ENCODE measurements at regions not wholly inside any gene's neighbourhood (a gene's known extent, or its start where the extent isn't known, plus 50 kb on each side); places are given as distances from the start of the nearest gene placed in this dataset.

GRCh38 chr4:53722110-53722509, 130.8 kb upstream of the LNX1 start:
- H3K4me2 ChIP-seq: no peak overlapping the region
- H3K4me3 ChIP-seq (IDR thresholded peaks at IDR 0.05; ENCODE audit: insufficient read depth, low read depth, low read length): no peak overlapping the region
- H4K20me1 ChIP-seq (ENCODE audit: insufficient read depth): no peaks in the 10 kb centered on the region
- H2AFZ ChIP-seq (ENCODE audit: low read depth): no peak overlapping the region
- no peaks in the 10 kb centered on the region for H3K36me3 ChIP-seq (ENCODE audit: insufficient read depth)
- H3K4me1 ChIP-seq (ENCODE audit: low read depth, poor library complexity, severe bottlenecking): no peaks in the 10 kb centered on the region
- no peak overlapping the region for H3K27ac ChIP-seq
- no peak overlapping the region for H3K9ac ChIP-seq
- H3K27me3 ChIP-seq (ENCODE audit: insufficient read depth, low read depth): no peaks in the 10 kb centered on the region
- no peaks in the 10 kb centered on the region for H3K79me2 ChIP-seq (ENCODE audit: insufficient read depth, low read depth)
- no peak for TF ChIP-seq CTCF (conservative IDR thresholded peaks at IDR 0.05; ENCODE audit: low read depth, low read length)

DNA sequence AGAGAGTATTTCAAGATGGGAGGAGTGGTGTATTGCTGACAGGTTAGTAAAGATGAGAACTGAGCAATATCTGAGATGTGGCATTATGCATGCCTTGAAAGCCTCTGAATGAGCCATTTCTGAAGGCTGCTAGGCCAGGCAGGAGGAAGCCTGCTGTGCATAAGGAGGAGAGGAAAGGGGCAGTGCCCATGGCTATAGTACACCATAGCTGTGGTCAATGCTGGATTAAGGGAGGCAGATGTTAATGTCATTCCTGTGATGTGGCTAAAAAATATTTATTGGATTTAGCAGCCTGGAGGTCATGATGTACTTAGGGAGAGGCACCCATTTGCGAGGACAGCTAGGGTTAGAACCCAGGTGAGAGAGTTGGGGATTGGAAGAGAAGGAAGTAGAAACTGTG, 130.0 kb upstream of the LNX1 start:
- H3K4me3 ChIP-seq (IDR thresholded peaks at IDR 0.05; ENCODE audit: insufficient read depth, low read depth, low read length): no peak overlapping the region
- TF ChIP-seq CTCF (conservative IDR thresholded peaks at IDR 0.05; ENCODE audit: low read depth, low read length): no peak
- no peaks in the 10 kb centered on the region for H3K36me3 ChIP-seq (ENCODE audit: insufficient read depth)
- H3K4me2 ChIP-seq: no peak overlapping the region
- no peak overlapping the region for H2AFZ ChIP-seq (ENCODE audit: low read depth)
- H3K27me3 ChIP-seq (ENCODE audit: insufficient read depth, low read depth): no peaks in the 10 kb centered on the region
- H3K79me2 ChIP-seq (ENCODE audit: insufficient read depth, low read depth): no peaks in the 10 kb centered on the region
- no peak overlapping the region for H3K27ac ChIP-seq
- no peaks in the 10 kb centered on the region for H4K20me1 ChIP-seq (ENCODE audit: insufficient read depth)
- H3K9ac ChIP-seq: no peak overlapping the region
- H3K4me1 ChIP-seq (ENCODE audit: low read depth, poor library complexity, severe bottlenecking): no peaks in the 10 kb centered on the region

DNA sequence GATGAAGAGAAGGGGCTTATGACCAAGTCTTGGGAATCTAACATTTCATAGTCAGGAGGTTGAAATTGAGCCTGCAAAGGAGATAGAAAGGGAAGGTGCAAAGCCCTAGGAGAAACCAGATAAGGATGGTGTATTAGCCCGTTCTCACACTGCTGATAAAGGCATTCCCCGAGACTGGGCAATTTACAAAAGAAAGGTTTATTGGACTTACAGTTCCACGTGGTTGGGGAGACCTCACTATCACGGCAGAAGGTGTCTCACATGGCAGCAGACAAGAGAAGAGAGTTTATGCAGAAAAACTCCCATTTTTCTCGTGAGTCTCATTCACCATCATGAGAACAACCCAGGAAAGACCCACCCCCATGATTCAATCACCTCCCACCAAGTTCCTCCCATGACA, 129.5 kb upstream of the LNX1 start:
- no peak for TF ChIP-seq CTCF (conservative IDR thresholded peaks at IDR 0.05; ENCODE audit: low read depth, low read length)
- Histone ChIP-seq H3K4me2 (no peak overlapping the region), H3K79me2 (ENCODE audit: insufficient read depth, low read depth) (no peaks in the 10 kb centered on the region), H3K27ac (no peak overlapping the region), H3K4me3 (IDR thresholded peaks at IDR 0.05; ENCODE audit: insufficient read depth, low read depth, low read length) (no peak overlapping the region), H3K27me3 (ENCODE audit: insufficient read depth, low read depth) (no peaks in the 10 kb centered on the region), H2AFZ (ENCODE audit: low read depth) (no peak overlapping the region), H3K4me1 (ENCODE audit: low read depth, poor library complexity, severe bottlenecking) (no peaks in the 10 kb centered on the region), H4K20me1 (ENCODE audit: insufficient read depth) (no peaks in the 10 kb centered on the region), H3K36me3 (ENCODE audit: insufficient read depth) (no peaks in the 10 kb centered on the region), H3K9ac (no peak overlapping the region)

DNA sequence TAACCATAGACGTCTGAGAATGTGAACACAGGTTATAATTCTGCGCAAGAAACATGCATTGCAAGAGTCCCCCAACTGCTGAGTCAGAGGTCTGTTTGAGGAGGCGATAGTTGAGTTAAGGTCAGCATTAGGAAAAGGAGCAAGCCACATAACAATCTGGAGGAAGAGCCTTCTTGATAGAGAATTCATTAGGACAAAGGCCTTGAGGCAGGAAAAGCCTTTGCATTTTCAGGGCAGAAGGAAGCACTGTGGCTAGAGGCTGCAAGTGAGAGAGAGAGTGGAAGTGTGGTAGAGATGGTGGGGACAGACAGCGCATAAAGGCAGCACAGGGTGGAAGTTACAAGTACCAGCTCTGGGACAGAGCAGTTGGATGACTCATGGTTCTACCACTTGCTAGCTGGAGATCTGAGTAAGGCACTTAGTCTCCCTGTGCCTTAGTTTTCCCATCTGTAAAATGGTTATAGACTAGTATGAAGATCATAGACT, 125.8 kb upstream of the LNX1 start:
- H3K27me3 ChIP-seq (ENCODE audit: insufficient read depth, low read depth): no peaks in the 10 kb centered on the region
- no peaks in the 10 kb centered on the region for H4K20me1 ChIP-seq (ENCODE audit: insufficient read depth)
- H3K79me2 ChIP-seq (ENCODE audit: insufficient read depth, low read depth): no peaks in the 10 kb centered on the region
- no peaks in the 10 kb centered on the region for H3K4me1 ChIP-seq (ENCODE audit: low read depth, poor library complexity, severe bottlenecking)
- H3K4me2 ChIP-seq: no peak overlapping the region
- TF ChIP-seq CTCF (conservative IDR thresholded peaks at IDR 0.05; ENCODE audit: low read depth, low read length): no peak
- no peak overlapping the region for H2AFZ ChIP-seq (ENCODE audit: low read depth)
- no peak overlapping the region for H3K27ac ChIP-seq
- no peak overlapping the region for H3K9ac ChIP-seq
- H3K36me3 ChIP-seq (ENCODE audit: insufficient read depth): no peaks in the 10 kb centered on the region
- H3K4me3 ChIP-seq (IDR thresholded peaks at IDR 0.05; ENCODE audit: insufficient read depth, low read depth, low read length): no peak overlapping the region
